ENCODE measurements at regions not wholly inside any gene's neighbourhood (a gene's known extent, or its start where the extent isn't known, plus 50 kb on each side); places are given as distances from the start of the nearest gene placed in this dataset.

GRCh38 chr10:28945959-28946358 is 268.6 kb downstream of the BAMBI start:
- Histone ChIP-seq H3K79me2 (ENCODE audit: control insufficient read depth, insufficient read depth, low read length) (no peaks in the 10 kb centered on the region), H3K4me1 (replicated peaks in 1 of 2; ENCODE audit: control insufficient read depth in 2 of 2, insufficient read depth in 2 of 2, low read length in 2 of 2) (peaks cover 0 to 7% of the 10 kb centered on the region in 2 experiments; a peak in 2 of 5 replicates), H3K9me3 (replicated peaks; ENCODE audit: control insufficient read depth, insufficient read depth, low read depth, low read length) (no peaks in the 10 kb centered on the region), H2AFZ (ENCODE audit: low read depth, low read length) (no peak overlapping the region), H4K20me1 (replicated peaks; ENCODE audit: control insufficient read depth, insufficient read depth, low read length) (no peaks in the 10 kb centered on the region), H3K4me2 (ENCODE audit: insufficient read depth, low read length) (no peak overlapping the region), H3K4me3 (no peak overlapping the region), H3K9me1 (ENCODE audit: control insufficient read depth, insufficient read depth, low read length) (no peaks in the 10 kb centered on the region), H3K9ac (ENCODE audit: insufficient read depth in 1 of 2, low read depth in 2 of 2, low read length in 2 of 2) (no peak overlapping the region), H3K27ac (ENCODE audit: extremely low read depth, low read depth, low read length) (no peak overlapping the region), H3K36me3 (ENCODE audit: control insufficient read depth, insufficient read depth, low read length) (no peaks in the 10 kb centered on the region), H3K27me3 (ENCODE audit: control insufficient read depth in 2 of 2, insufficient read depth in 2 of 2, low read length in 2 of 2) (no peaks in the 10 kb centered on the region)
- BruUV-seq (replicated peaks), result no TSS peak
- intact Hi-C loops (cut with micrococcal nuclease) (no loop called here), in situ Hi-C loops (cut with MboI) (no loop called here)
- DNase-seq (ENCODE audit: extremely low read depth in 1 of 4, low spot score in 3 of 4) (no peak), ATAC-seq (no peak), FAIRE-seq (no peak)
- POLR2A ChIA-PET, result interaction anchor here (0.9 kb wide), 1 partner anchor 9 kb away, joined by 3 read pairs; no protein-coding TSS in a partner anchor
- TF ChIP-seq CREB3 (tag; conservative IDR thresholded peaks at IDR 0.05; ENCODE audit: low read depth), result no peak
- no peak for TF ChIP-seq ZC3H4 (CRISPR knock-in tag; IDR thresholded peaks at IDR 0.05; ENCODE audit: borderline replicate concordance)
- no peak for TF ChIP-seq MAZ (CRISPR knock-in tag; conservative IDR thresholded peaks at IDR 0.05 in 1 of 2, IDR thresholded peaks at IDR 0.05 in 1 of 2)
- TF ChIP-seq AFF4 (CRISPR knock-in tag; IDR thresholded peaks at IDR 0.05), result no peak
- no peak for TF ChIP-seq POLR2B (IDR thresholded peaks at IDR 0.05; ENCODE audit: low read depth, partially characterized antibody)
- no peak for TF ChIP-seq PRDM10 (IDR thresholded peaks at IDR 0.05; ENCODE audit: partially characterized antibody)
- TF ChIP-seq NCOA4 (IDR thresholded peaks at IDR 0.05; ENCODE audit: partially characterized antibody), result no peak
- no peak for TF ChIP-seq PHB2 (IDR thresholded peaks at IDR 0.05; ENCODE audit: low read depth)
- 0 out of 2 replicates have a peak, but pooled peaks have one; percentile 46 for TF ChIP-seq PKNOX1 (IDR thresholded peaks at IDR 0.05)
- no peak for TF ChIP-seq TRIM24 (IDR thresholded peaks at IDR 0.05)
- TF ChIP-seq PHTF2 (CRISPR knock-in tag; IDR thresholded peaks at IDR 0.05), result no peak
- peak; percentile 42 for TF ChIP-seq MEIS2 (IDR thresholded peaks at IDR 0.05; ENCODE audit: partially characterized antibody)
- TF ChIP-seq ZBED1 (IDR thresholded peaks at IDR 0.05), result no peak
- no peak for TF ChIP-seq GATA2 (CRISPR knock-in tag; IDR thresholded peaks at IDR 0.05)
- 0% methylated on average over 1 of the region's 1 CpG for WGBS (ENCODE audit: insufficient coverage, low coverage, missing lambda C conversion rate)
- CTCF ChIA-PET (ENCODE audit: low intra/inter-chr PET ratio), result no interaction called here
